HL-60 (cell line): ENCODE measurements at regions not wholly inside any gene's neighbourhood (a gene's known extent, or its start where the extent isn't known, plus 50 kb on each side); places are given as distances from the start of the nearest gene placed in this dataset.

ENCODE experiments used
- DNase-seq, 2 experiments: peaks; one replicate each; pipeline ENCODE4 v3.0.0-alpha.2; 2010 to 2020; ENCODE audit warnings: low read depth in 1 of 2, low spot score in 1 of 2
- H3K27ac ChIP-seq: fragments of 250-450 bp; sonication (Bioruptor Pico); replicated peaks from 2 replicates; pipeline ENCODE4 v1.5.1; 2020; ENCODE audit warnings: mild to moderate bottlenecking, moderate library complexity
- H3K27me3 ChIP-seq: fragments of 250-450 bp; sonication (Bioruptor Pico); 2 replicates; pipeline ENCODE4 v1.5.1; 2021; ENCODE audit warnings: mild to moderate bottlenecking, moderate library complexity; ENCODE audit not compliant: insufficient read depth, poor library complexity, severe bottlenecking
- H3K4me3 ChIP-seq: replicated peaks from 2 replicates; pipeline ENCODE4 v1.5.1; 2011; ENCODE audit warnings: mild to moderate bottlenecking, control low read depth, low read length; ENCODE audit not compliant: insufficient read depth
- CTCF ChIP-seq: IDR thresholded peaks from one replicate; pipeline ENCODE4 v1.5.1; 2011; ENCODE audit warnings: low read length, control low read depth, inconsistent platforms; ENCODE audit not compliant: insufficient read depth
- GABPA ChIP-seq: IDR thresholded peaks from 2 replicates; pipeline ENCODE4 v1.6.1; 2012; ENCODE audit warnings: low read depth
- POLR2AphosphoS5 ChIP-seq: IDR thresholded peaks from 2 replicates; pipeline ENCODE4 v1.6.1; 2012; ENCODE audit warnings: low read depth
- REST ChIP-seq: IDR thresholded peaks from 2 replicates; pipeline ENCODE4 v1.6.1; 2012; ENCODE audit warnings: low read depth; ENCODE audit not compliant: insufficient replicate concordance
- SPI1 ChIP-seq: IDR thresholded peaks from 2 replicates; pipeline ENCODE4 v1.6.1; 2012; ENCODE audit warnings: low read depth, mild to moderate bottlenecking, borderline replicate concordance

- no peak overlapping the region for H3K27ac ChIP-seq
- H3K27me3 ChIP-seq, result no peaks in the 10 kb centered on the region
- DNase-seq, result no peak
- TF ChIP-seq SPI1 (no peak), REST (no peak), GABPA (no peak), CTCF (no peak), POLR2AphosphoS5 (no peak)
- H3K4me3 ChIP-seq, result no peak overlapping the region
Observed at GRCh38 chr2:224178056-224178455, 139.0 kb upstream of the SERPINE2 start.

- no peak for DNase-seq
- H3K4me3 ChIP-seq, result no peak overlapping the region
- TF ChIP-seq CTCF (no peak), POLR2AphosphoS5 (no peak), SPI1 (no peak), GABPA (no peak), REST (no peak)
- no peaks in the 10 kb centered on the region for H3K27me3 ChIP-seq
- no peak overlapping the region for H3K27ac ChIP-seq
Observed at GRCh38 chr2:224175538-224175937, 136.5 kb upstream of the SERPINE2 start.

GRCh38 chr2:224174990-224175389 lies 135.9 kb upstream of the SERPINE2 start:
- no peak overlapping the region for H3K4me3 ChIP-seq
- H3K27me3 ChIP-seq, result no peaks in the 10 kb centered on the region
- no peak overlapping the region for H3K27ac ChIP-seq
- DNase-seq, result no peak
- TF ChIP-seq CTCF (no peak), REST (no peak), SPI1 (no peak), POLR2AphosphoS5 (no peak), GABPA (no peak)
